ENCODE measurements at regions not wholly inside any gene's neighbourhood (a gene's known extent, or its start where the extent isn't known, plus 50 kb on each side); places are given as distances from the start of the nearest gene placed in this dataset.

GRCh38 chr3:15892311-15893227 lies 94.8 kb upstream of the ANKRD28 start:
- H3K4me1 ChIP-seq (ENCODE audit: control insufficient read depth in 1 of 2, insufficient read depth in 1 of 2, low read depth in 1 of 2, low read length in 1 of 2) = no peaks in the 10 kb centered on the region
- H3K36me3 ChIP-seq = no peaks in the 10 kb centered on the region
- H3K27ac ChIP-seq = no peak overlapping the region
- no peak overlapping the region for H3K4me3 ChIP-seq (ENCODE audit: low read depth in 1 of 2, low read length in 1 of 2)
- H3K9me3 ChIP-seq = no peaks in the 10 kb centered on the region
- no peak for TF ChIP-seq CTCF (IDR thresholded peaks at IDR 0.05)
- H3K27me3 ChIP-seq = no peaks in the 10 kb centered on the region

- Histone ChIP-seq H3K4me3 (ENCODE audit: low read depth in 1 of 2, low read length in 1 of 2) (no peak overlapping the region), H3K4me1 (ENCODE audit: control insufficient read depth in 1 of 2, insufficient read depth in 1 of 2, low read depth in 1 of 2, low read length in 1 of 2) (no peaks in the 10 kb centered on the region), H3K27me3 (no peaks in the 10 kb centered on the region), H3K27ac (no peak overlapping the region), H3K9me3 (no peaks in the 10 kb centered on the region), H3K36me3 (no peaks in the 10 kb centered on the region)
- no peak for TF ChIP-seq CTCF (IDR thresholded peaks at IDR 0.05)
Observed at GRCh38 chr3:15894382-15894781, 96.6 kb upstream of the ANKRD28 start.

GRCh38 chr3:15896500-15896899 lies 98.7 kb upstream of the ANKRD28 start:
- H3K9me3 ChIP-seq = no peaks in the 10 kb centered on the region
- no peak for TF ChIP-seq CTCF (IDR thresholded peaks at IDR 0.05)
- no peak overlapping the region for H3K27ac ChIP-seq
- H3K4me1 ChIP-seq (ENCODE audit: control insufficient read depth in 1 of 2, insufficient read depth in 1 of 2, low read depth in 1 of 2, low read length in 1 of 2) = no peaks in the 10 kb centered on the region
- no peaks in the 10 kb centered on the region for H3K27me3 ChIP-seq
- no peaks in the 10 kb centered on the region for H3K36me3 ChIP-seq
- H3K4me3 ChIP-seq (ENCODE audit: low read depth in 1 of 2, low read length in 1 of 2) = no peak overlapping the region

GRCh38 chr3:15899388-15899787 lies 101.6 kb upstream of the ANKRD28 start:
- H3K27me3 ChIP-seq = no peaks in the 10 kb centered on the region
- no peak overlapping the region for H3K27ac ChIP-seq
- H3K4me1 ChIP-seq (ENCODE audit: control insufficient read depth in 1 of 2, insufficient read depth in 1 of 2, low read depth in 1 of 2, low read length in 1 of 2) = no peaks in the 10 kb centered on the region
- no peak overlapping the region for H3K4me3 ChIP-seq (ENCODE audit: low read depth in 1 of 2, low read length in 1 of 2)
- no peak for TF ChIP-seq CTCF (IDR thresholded peaks at IDR 0.05)
- no peaks in the 10 kb centered on the region for H3K36me3 ChIP-seq
- H3K9me3 ChIP-seq = no peaks in the 10 kb centered on the region

GRCh38 chr3:15903164-15903563 lies 105.4 kb upstream of the ANKRD28 start:
- Histone ChIP-seq H3K4me1 (ENCODE audit: control insufficient read depth in 1 of 2, insufficient read depth in 1 of 2, low read depth in 1 of 2, low read length in 1 of 2) (no peaks in the 10 kb centered on the region), H3K27ac (no peak overlapping the region), H3K27me3 (no peaks in the 10 kb centered on the region), H3K9me3 (no peaks in the 10 kb centered on the region), H3K4me3 (ENCODE audit: low read depth in 1 of 2, low read length in 1 of 2) (no peak overlapping the region), H3K36me3 (no peaks in the 10 kb centered on the region)
- TF ChIP-seq CTCF (IDR thresholded peaks at IDR 0.05) = no peak

All from neutrophil (primary cell).